ENCODE measurements at regions not wholly inside any gene's neighbourhood (a gene's known extent, or its start where the extent isn't known, plus 50 kb on each side); places are given as distances from the start of the nearest gene placed in this dataset.
"Not testable (repeated sequence)": the region's sequence is repeated elsewhere in the genome, so short reads cannot be mapped to it uniquely, and the experiment has no call there.

DNA sequence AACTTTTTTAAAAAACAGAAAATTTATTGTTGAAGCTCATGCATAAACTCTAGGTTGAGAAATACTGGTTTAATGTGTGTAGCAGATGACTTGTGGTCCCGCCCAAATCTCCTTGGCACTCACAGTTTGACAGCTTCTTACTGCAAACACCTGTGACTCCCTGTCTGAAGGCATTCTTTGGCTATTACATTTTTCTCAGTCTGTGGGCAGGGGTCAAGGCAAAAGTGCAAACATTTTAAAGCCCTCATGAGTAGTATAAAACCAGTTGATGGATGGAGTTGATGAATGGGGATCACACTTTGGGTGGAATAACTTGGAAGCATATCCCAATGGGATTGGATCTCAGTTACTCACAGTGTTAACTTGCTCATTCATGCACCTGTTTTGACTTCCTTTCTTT lies 1007.0 kb upstream of the NUDT12 start:
- no peak for DNase-seq
- no peaks in the 10 kb centered on the region for H3K27me3 Mint-ChIP-seq
- no peaks in the 10 kb centered on the region for H3K4me1 Mint-ChIP-seq
- no peak overlapping the region for H3K4me3 Mint-ChIP-seq
- H3K27ac Mint-ChIP-seq = no peak overlapping the region
- no peaks in the 10 kb centered on the region for H3K9me3 Mint-ChIP-seq
- no peak for ATAC-seq

DNA sequence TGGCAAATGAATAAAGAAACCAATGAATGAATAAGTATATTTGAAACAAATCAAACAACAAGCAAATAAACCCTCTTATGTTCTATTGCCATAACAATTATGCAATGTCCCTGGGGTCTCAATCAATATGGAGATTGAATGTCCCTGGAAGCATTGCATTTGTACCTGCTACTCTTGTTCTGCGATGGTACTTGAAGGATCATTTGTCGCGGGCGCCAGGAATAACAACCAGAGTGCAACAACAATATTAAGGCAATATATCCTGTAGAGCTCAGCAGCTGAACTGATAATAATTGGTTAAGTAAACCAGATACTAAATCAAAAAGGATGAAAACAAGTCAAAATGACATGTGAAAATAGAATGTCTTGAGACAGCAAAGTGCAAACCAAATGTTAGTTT lies 1001.9 kb upstream of the NUDT12 start:
- H3K4me3 Mint-ChIP-seq = no peak overlapping the region
- no peak for ATAC-seq
- no peaks in the 10 kb centered on the region for H3K27me3 Mint-ChIP-seq
- H3K9me3 Mint-ChIP-seq = peaks cover 0 to 15% of the 10 kb centered on the region in 2 donors
- H3K27ac Mint-ChIP-seq = no peak overlapping the region
- no peaks in the 10 kb centered on the region for H3K4me1 Mint-ChIP-seq
- no peak for DNase-seq

- no peak overlapping the region for H3K27ac Mint-ChIP-seq
- DNase-seq (no peak), ATAC-seq (no peak)
- peaks cover 18 to 20% of the 10 kb centered on the region in 2 donors for H3K9me3 Mint-ChIP-seq
- H3K27me3 Mint-ChIP-seq = no peaks in the 10 kb centered on the region
- no peak overlapping the region for H3K4me3 Mint-ChIP-seq
- no peaks in the 10 kb centered on the region for H3K4me1 Mint-ChIP-seq
Measured at GRCh38 chr5:104556957-104557356, 994.4 kb upstream of the NUDT12 start.

- DNase-seq (no peak), ATAC-seq (no peak)
- Mint-ChIP-seq H3K4me1 (no peaks in the 10 kb centered on the region), H3K27ac (no peak overlapping the region), H3K9me3 (peaks cover 11 to 12% of the 10 kb centered on the region in 2 donors), H3K27me3 (no peaks in the 10 kb centered on the region), H3K4me3 (no peak overlapping the region)
Measured at GRCh38 chr5:104551628-104552027, 989.0 kb upstream of the NUDT12 start.

DNA sequence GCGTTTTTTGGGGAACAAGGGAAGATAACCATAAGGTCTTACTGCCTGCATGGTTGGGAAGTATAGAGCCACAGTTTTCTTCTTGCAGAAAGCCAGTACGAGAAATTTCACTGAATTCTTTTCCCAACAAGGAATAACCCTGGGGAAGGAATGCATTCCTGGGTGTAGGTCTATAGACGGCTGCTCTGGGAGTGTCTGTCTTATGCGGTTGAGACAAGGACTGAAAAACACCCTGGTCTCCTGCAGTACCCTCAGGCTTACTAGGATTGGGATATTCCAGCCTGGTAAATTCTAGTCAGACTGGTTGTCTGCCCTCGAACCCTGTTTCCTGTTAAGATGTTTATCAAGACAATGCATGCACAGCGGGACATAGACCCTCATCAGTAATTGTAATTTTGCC lies 984.3 kb upstream of the NUDT12 start:
- H3K27ac Mint-ChIP-seq, H3K4me1 Mint-ChIP-seq, H3K27me3 Mint-ChIP-seq, H3K9me3 Mint-ChIP-seq, ATAC-seq, DNase-seq, H3K4me3 Mint-ChIP-seq: not testable (repeated sequence)

DNA sequence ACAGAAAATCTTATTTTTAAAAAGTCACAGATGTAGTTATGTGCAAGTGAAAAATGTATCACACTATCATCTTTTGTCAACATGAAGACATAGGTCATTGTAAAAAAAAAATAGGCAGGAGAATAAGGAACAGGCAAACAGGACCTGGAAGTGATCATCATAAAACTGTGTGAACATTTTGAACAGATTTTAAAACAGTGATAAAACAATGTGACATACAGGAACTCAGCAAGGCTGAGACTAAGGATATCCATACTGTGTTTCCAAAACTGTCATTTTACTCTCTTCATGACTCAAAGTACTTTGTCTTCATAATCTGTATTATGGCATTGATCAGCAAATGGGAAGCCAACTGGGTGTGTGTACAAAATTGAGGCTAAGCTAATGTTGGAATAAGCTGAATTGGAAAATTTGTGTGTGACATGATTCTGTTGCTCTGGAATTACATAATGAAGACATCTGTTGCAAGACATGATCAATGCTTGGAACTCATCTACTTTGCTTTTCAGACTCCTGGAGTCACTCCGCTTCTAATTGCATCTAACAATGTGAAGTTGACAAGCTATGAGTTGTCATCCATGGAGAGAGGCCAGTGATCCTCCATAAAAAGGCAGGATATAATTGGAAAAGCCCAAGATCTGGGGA lies 978.7 kb upstream of the NUDT12 start:
- no peak overlapping the region for H3K27ac Mint-ChIP-seq
- no peaks in the 10 kb centered on the region for H3K27me3 Mint-ChIP-seq
- ATAC-seq (no peak), DNase-seq (no peak)
- peaks cover 6 to 17% of the 10 kb centered on the region in 2 donors for H3K9me3 Mint-ChIP-seq
- no peak overlapping the region for H3K4me3 Mint-ChIP-seq
- H3K4me1 Mint-ChIP-seq = no peaks in the 10 kb centered on the region

DNA sequence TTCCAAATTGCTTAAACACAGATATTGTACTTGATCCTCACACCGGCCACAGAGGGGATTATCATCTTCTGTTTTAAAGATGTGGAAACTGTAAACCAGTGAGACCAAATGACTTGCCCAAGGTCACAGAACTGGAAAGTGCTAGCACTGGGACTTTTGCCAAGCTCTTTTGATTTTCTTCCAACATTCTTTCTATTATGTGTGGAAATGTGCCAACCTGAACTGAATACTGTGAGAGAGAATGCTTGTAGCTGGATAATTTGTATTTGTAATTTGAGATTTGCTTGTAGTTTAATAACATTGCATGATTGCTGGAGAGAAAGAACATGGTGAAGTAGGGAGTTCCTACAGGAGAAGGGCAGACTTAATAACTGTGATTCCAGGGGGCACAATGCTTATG lies 977.9 kb upstream of the NUDT12 start:
- no peaks in the 10 kb centered on the region for H3K27me3 Mint-ChIP-seq
- no peaks in the 10 kb centered on the region for H3K4me1 Mint-ChIP-seq
- no peak overlapping the region for H3K27ac Mint-ChIP-seq
- DNase-seq (no peak), ATAC-seq (no peak)
- H3K4me3 Mint-ChIP-seq = no peak overlapping the region
- H3K9me3 Mint-ChIP-seq = peaks cover 6 to 17% of the 10 kb centered on the region in 2 donors

GRCh38 chr5:104539618-104540350 lies 977.2 kb upstream of the NUDT12 start:
- peaks cover 6 to 22% of the 10 kb centered on the region in 2 donors for H3K9me3 Mint-ChIP-seq
- ATAC-seq = no peak
- no peak overlapping the region for H3K4me3 Mint-ChIP-seq
- DNase-seq = no peak
- H3K27me3 Mint-ChIP-seq = no peaks in the 10 kb centered on the region
- H3K27ac Mint-ChIP-seq = no peak overlapping the region
- no peaks in the 10 kb centered on the region for H3K4me1 Mint-ChIP-seq

- DNase-seq (no peak), ATAC-seq (no peak)
- no peak overlapping the region for H3K27ac Mint-ChIP-seq
- H3K9me3 Mint-ChIP-seq = peaks cover 6 to 24% of the 10 kb centered on the region in 2 donors
- no peaks in the 10 kb centered on the region for H3K27me3 Mint-ChIP-seq
- no peak overlapping the region for H3K4me3 Mint-ChIP-seq
- H3K4me1 Mint-ChIP-seq = no peaks in the 10 kb centered on the region
Measured at GRCh38 chr5:104538734-104539133, 976.1 kb upstream of the NUDT12 start.

- ATAC-seq = no peak
- Mint-ChIP-seq H3K9me3 (peaks cover 8 to 17% of the 10 kb centered on the region in 2 donors), H3K27me3 (no peaks in the 10 kb centered on the region), H3K4me3 (no peak overlapping the region), H3K4me1 (no peaks in the 10 kb centered on the region), H3K27ac (no peak overlapping the region)
- DNase-seq = no peak
Measured at GRCh38 chr5:104533498-104533897, 970.9 kb upstream of the NUDT12 start.

DNA sequence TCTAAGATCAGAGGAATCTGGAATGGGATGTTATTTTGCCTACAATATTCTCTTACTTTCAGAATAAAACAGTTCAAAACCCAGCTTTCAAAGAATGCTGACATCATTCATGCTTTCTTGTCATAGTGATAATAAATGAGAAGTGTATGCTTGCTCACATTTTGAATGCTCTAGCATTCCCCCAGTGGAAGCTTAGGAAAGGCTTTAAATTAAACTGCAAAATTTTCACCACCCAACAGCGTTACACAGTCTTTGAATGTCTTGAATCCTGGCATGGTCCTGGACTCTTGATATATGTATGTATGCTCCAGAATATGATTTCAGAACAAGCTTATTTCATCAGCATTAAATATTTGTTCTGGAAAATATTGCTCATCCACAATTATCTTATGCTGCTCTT lies 964.3 kb upstream of the NUDT12 start:
- Mint-ChIP-seq H3K4me3 (no peak overlapping the region), H3K4me1 (no peaks in the 10 kb centered on the region), H3K27ac (no peak overlapping the region), H3K27me3 (no peaks in the 10 kb centered on the region), H3K9me3 (peaks cover 8 to 10% of the 10 kb centered on the region in 2 donors)
- DNase-seq (no peak), ATAC-seq (no peak)

DNA sequence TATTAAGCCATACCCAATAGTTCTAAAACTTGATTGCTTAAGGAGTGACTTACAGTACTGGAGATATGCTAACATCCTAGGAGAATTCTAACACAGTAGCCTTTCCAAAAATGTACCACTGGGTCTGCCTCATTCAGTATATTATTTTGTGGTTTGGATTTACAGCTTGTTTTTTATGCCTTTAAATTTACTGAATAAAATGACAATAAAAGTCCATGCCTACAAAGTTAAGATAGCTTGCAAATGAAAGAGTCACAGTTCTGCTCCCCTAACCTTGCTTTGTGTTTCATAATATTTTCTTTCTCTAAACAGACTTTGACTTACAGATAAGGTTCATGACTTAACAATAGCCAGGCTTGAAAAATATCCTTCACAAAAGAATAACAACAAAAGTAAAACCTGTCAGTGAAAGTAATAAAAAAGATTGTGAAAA lies 951.1 kb upstream of the NUDT12 start:
- DNase-seq (no peak), ATAC-seq (no peak)
- Mint-ChIP-seq H3K27ac (no peak overlapping the region), H3K4me3 (no peak overlapping the region), H3K9me3 (peaks cover 2 to 6% of the 10 kb centered on the region in 2 donors), H3K27me3 (no peaks in the 10 kb centered on the region), H3K4me1 (no peaks in the 10 kb centered on the region)

DNA sequence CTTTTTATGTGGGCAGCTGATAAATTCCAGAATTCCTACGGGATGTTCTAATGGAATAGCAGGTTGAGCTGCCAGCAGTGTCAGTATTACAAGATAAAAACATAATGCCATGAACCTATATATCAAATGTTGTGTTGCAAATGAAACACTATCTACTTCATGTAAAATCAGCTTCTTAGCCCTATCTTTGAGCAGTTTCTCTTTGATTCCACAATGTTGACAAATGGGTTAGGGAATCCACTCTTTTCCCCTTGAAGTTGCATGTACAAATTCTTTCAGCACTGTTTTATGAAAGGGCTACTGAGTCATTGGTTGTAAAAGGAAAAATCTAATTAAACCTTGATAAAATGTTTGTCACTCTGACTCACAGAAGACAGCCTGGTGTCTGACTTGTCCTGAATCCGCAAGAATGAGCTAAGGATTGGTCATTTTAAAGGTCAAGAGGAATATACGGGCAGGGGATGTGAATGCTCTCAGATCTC lies 950.6 kb upstream of the NUDT12 start:
- H3K4me3 Mint-ChIP-seq = no peak overlapping the region

DNA sequence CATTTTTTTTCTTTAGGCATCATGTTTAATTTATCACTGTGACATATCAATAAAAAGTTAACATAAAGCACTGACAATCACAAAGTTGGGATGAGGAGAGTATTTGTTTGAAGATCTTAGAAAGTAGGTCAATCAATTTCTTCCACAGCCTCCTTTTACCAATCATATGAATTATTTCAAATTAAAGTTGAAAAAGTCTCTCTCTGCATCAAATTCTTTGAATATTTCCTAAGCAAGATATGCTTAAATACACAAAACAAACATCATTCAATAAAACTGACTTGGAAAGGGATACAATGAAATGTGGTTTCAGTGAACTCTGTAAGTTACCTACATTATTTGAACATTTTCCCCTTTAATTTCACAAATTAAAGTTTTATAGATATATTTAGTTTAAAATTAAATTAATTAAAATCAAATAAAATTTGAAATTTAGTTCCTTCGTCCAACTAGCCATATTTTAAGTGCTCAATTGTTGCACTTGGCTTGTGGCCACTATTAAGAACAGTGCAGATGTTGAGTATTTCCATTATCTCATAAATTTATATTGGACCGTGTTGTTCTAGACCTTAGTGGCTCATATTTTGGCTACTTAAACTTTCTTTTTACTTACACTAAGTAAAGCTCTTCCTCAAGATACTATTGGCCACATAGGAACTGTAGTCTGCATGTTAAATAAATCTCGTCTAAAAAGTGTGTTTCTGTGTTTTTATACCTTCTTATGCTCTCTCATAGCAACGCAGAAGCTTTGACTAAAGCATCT lies 949.7 kb upstream of the NUDT12 start:
- H3K9me3 Mint-ChIP-seq = peaks cover 6% of the 10 kb centered on the region in 2 donors
- DNase-seq (no peak), ATAC-seq (no peak)
- H3K4me1 Mint-ChIP-seq = no peaks in the 10 kb centered on the region
- H3K27me3 Mint-ChIP-seq = no peaks in the 10 kb centered on the region
- H3K4me3 Mint-ChIP-seq = no peak overlapping the region
- no peak overlapping the region for H3K27ac Mint-ChIP-seq

More for the DNA sequence above, 950.6 kb upstream of the NUDT12 start:
- ATAC-seq (no peak), DNase-seq (no peak)
- Mint-ChIP-seq H3K27me3 (no peaks in the 10 kb centered on the region), H3K9me3 (peaks cover 6% of the 10 kb centered on the region in 2 donors), H3K4me1 (no peaks in the 10 kb centered on the region), H3K27ac (no peak overlapping the region)

GRCh38 chr5:104498281-104498680 lies 935.7 kb upstream of the NUDT12 start:
- Mint-ChIP-seq H3K9me3 (peaks cover 4 to 16% of the 10 kb centered on the region in 2 donors), H3K4me3 (no peak overlapping the region), H3K27ac (no peak overlapping the region), H3K4me1 (no peaks in the 10 kb centered on the region), H3K27me3 (no peaks in the 10 kb centered on the region)
- ATAC-seq (no peak), DNase-seq (no peak)

DNA sequence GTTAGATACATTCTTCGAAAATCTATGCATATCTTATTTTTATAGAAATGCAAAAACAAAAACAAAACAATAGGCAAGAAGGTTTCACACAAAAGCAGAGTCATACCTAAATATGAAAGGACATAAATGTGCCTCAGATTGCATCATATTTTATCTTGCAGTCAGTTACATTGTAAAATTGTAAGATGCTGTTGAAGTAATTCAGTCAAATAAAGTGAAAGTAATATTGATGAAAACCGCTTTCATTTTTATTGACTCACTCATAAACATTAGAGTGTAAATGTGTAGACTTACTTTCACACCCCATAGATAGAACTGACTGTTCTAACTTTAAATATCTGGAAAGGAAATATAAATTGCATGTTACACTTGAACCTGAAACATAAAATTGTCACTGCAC lies 931.5 kb upstream of the NUDT12 start:
- DNase-seq = no peak
- no peak for ATAC-seq
- peaks cover 0 to 6% of the 10 kb centered on the region in 2 donors for H3K9me3 Mint-ChIP-seq
- H3K27ac Mint-ChIP-seq = no peak overlapping the region
- no peaks in the 10 kb centered on the region for H3K4me1 Mint-ChIP-seq
- no peak overlapping the region for H3K4me3 Mint-ChIP-seq
- H3K27me3 Mint-ChIP-seq = no peaks in the 10 kb centered on the region

All from stimulated activated naive CD8-positive, alpha-beta T cell treated with anti-CD3 and anti-CD28 coated beads, Interleukin-15, amount 100 ng/mL, for 72 hours (primary cell).